Mesothelial cell of epicardium (in vitro differentiated cells): ENCODE measurements at regions not wholly inside any gene's neighbourhood (a gene's known extent, or its start where the extent isn't known, plus 50 kb on each side); places are given as distances from the start of the nearest gene placed in this dataset.
"Not testable (repeated sequence)": the region's sequence is repeated elsewhere in the genome, so short reads cannot be mapped to it uniquely, and the experiment has no call there.

ENCODE experiments used
- DNase-seq, 2 experiments: peaks; one replicate each; pipeline ENCODE4 v3.0.0; 2021; ENCODE audit warnings: low spot score in 2 of 2; ENCODE audit not compliant: unreplicated experiment in 2 of 2
- H3K27ac Mint-ChIP-seq: 2 replicates; pipeline ENCODE4 v1.8.0; 2021; ENCODE audit warnings: mixed read lengths
- H3K27me3 Mint-ChIP-seq: 2 replicates; pipeline ENCODE4 v1.8.0; 2021; ENCODE audit warnings: low read depth, mixed read lengths
- H3K36me3 Mint-ChIP-seq: 2 replicates; pipeline ENCODE4 v1.8.0; 2021; ENCODE audit warnings: mixed read lengths
- H3K4me1 Mint-ChIP-seq: 2 replicates; pipeline ENCODE4 v1.8.0; 2021; ENCODE audit warnings: mixed read lengths
- H3K4me3 Mint-ChIP-seq: 2 replicates; pipeline ENCODE4 v1.8.0; 2021; ENCODE audit warnings: mild to moderate bottlenecking, moderate library complexity, mixed read lengths
- H3K9me3 Mint-ChIP-seq: 2 replicates; pipeline ENCODE4 v1.8.0; 2021; ENCODE audit warnings: mixed read lengths
- TF ChIP-seq, protein P1 (sequence below): fragments of 200-600 bp; sonication (generic); IDR thresholded peaks from one replicate; pipeline ENCODE4 v1.5.0; 2021; ENCODE audit warnings: antibody characterized with exemption; ENCODE audit not compliant: unreplicated experiment

DNA sequence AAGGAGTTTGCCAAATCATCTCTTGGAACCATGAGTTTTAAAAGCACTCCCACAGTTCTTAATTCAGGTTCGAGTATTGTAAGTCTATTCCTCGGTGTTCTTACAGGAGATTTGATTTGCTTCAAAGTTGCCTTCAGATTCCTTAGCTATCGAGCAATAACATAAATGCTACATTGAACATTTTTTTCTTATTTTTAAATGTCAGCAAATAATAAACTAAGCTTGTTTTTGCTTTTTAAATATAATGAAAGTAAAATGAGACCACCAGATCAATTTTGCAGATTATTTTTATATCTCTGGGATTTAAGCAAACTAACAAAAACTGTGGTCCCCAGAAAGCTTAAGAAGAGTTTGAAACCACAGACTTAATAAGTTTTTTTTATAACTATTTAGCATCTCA is 195.5 kb downstream of the LNPK start:
- TF ChIP-seq, protein P1, sequence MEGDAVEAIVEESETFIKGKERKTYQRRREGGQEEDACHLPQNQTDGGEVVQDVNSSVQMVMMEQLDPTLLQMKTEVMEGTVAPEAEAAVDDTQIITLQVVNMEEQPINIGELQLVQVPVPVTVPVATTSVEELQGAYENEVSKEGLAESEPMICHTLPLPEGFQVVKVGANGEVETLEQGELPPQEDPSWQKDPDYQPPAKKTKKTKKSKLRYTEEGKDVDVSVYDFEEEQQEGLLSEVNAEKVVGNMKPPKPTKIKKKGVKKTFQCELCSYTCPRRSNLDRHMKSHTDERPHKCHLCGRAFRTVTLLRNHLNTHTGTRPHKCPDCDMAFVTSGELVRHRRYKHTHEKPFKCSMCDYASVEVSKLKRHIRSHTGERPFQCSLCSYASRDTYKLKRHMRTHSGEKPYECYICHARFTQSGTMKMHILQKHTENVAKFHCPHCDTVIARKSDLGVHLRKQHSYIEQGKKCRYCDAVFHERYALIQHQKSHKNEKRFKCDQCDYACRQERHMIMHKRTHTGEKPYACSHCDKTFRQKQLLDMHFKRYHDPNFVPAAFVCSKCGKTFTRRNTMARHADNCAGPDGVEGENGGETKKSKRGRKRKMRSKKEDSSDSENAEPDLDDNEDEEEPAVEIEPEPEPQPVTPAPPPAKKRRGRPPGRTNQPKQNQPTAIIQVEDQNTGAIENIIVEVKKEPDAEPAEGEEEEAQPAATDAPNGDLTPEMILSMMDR: no peak
- no peaks in the 10 kb centered on the region for H3K36me3 Mint-ChIP-seq
- H3K4me3 Mint-ChIP-seq: no peak overlapping the region
- H3K27ac Mint-ChIP-seq: no peak overlapping the region
- H3K9me3 Mint-ChIP-seq: no peaks in the 10 kb centered on the region
- H3K4me1 Mint-ChIP-seq: peaks cover 21% of the 10 kb centered on the region
- DNase-seq: no peak
- peaks cover 5% of the 10 kb centered on the region for H3K27me3 Mint-ChIP-seq

DNA sequence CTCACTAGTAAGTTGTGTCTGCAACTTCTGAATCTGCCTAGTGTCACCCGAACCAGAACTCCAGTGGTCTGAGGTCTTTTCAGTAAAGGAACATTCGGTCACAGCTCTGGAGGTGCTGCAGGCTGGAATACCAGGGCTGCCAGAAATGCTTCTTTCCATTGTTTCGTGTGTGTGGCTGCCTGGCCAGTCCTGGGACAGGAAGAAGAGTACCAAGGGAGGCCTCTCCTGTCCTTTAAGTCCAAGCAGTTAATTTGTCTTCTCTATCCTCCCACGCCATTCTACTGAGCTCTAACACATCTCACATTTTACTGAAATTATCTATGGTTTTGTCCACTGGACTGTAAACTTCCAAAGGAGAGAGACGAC is 196.0 kb downstream of the LNPK start:
- peaks cover 5% of the 10 kb centered on the region for H3K27me3 Mint-ChIP-seq

DNA sequence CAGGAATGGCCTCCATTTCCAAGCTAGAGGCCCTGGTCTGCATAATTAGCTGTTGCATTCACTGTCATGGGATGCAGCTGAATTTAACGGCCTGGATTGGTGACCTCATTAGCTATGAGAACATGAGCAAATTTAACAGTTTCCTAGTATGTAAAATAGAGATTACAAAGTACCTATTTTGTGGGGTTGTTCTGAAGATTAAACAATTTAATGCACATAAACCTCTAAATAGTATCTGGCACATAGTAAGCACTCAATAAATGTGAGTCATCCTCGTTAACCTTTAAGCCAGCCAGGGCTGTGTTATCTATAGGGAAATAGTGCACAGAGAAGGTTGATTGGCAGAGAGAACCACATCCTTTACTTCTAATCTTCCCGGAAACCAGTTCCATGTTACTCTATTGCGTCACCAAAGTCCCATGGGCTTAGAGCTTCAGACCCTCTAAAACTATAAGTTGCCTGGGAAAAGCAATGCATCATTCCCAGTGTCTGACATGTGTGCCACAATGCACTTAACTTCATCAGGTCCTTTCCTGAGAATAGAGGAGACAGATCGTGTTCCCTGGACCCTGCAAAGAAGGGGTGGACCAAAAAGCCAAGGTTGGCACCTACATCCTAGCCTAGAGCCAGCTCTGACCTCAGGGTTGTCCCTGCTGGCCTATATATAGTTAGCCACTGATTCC is 196.5 kb downstream of the LNPK start:
- TF ChIP-seq, protein P1: no peak
- H3K4me1 Mint-ChIP-seq: peaks cover 21% of the 10 kb centered on the region

More for the DNA sequence above, 196.0 kb downstream of the LNPK start:
- Mint-ChIP-seq H3K27ac (no peak overlapping the region), H3K36me3 (no peaks in the 10 kb centered on the region), H3K4me1 (peaks cover 21% of the 10 kb centered on the region), H3K9me3 (no peaks in the 10 kb centered on the region), H3K4me3 (no peak overlapping the region)
- TF ChIP-seq, protein P1: no peak
- no peak for DNase-seq

DNA sequence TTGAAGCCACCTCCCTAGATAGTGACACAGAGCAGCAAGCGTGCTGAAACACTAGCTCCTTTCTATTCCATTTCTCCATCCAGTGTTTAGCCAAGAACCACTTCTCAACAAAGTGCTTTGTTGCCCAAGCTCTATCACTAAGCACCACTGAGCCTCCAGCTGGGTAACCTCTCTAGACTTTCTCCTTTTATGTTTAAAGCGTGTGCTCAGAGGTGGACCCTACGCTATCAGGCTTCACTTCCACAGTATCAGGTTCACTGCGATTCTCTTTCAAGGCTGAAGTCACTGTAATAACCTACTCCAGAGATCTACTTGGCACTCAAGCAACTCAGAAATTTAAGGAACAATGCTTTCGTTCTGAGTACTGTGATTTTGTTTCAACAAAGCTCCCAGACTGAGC is 197.9 kb downstream of the LNPK start:
- TF ChIP-seq, protein P1: no peak
- no peak overlapping the region for H3K4me3 Mint-ChIP-seq
- DNase-seq: no peak
- no peaks in the 10 kb centered on the region for H3K9me3 Mint-ChIP-seq
- H3K4me1 Mint-ChIP-seq: peaks cover 21% of the 10 kb centered on the region
- no peaks in the 10 kb centered on the region for H3K36me3 Mint-ChIP-seq
- peaks cover 5% of the 10 kb centered on the region for H3K27me3 Mint-ChIP-seq
- H3K27ac Mint-ChIP-seq: no peak overlapping the region

More for the DNA sequence above, 196.5 kb downstream of the LNPK start:
- H3K36me3 Mint-ChIP-seq: no peaks in the 10 kb centered on the region
- no peak for DNase-seq
- no peak overlapping the region for H3K4me3 Mint-ChIP-seq
- H3K9me3 Mint-ChIP-seq: no peaks in the 10 kb centered on the region
- peaks cover 5% of the 10 kb centered on the region for H3K27me3 Mint-ChIP-seq
- H3K27ac Mint-ChIP-seq: no peak overlapping the region

DNA sequence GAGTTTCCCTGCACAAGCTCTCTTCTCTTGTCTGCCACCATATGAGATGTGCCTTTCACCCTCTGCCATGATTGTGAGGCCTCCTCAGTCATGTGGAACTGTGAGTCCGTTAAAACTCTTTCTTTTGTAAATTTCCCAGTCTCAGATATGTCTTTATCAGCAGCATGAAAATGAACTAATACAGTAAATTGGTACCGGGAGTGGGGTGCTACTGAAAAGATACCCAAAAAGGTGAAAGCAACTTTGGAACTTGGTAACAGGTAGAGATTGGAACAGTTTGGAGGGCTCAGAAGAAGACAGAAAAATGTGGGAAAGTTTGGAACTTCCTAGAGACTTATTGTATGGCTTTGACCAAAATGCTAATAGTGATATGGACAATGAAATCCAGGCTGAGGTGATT is 205.6 kb downstream of the LNPK start:
- not testable (repeated sequence) for DNase-seq, H3K27me3 Mint-ChIP-seq, H3K4me1 Mint-ChIP-seq, H3K27ac Mint-ChIP-seq, H3K4me3 Mint-ChIP-seq
- Mint-ChIP-seq H3K9me3 (peaks cover 29% of the 10 kb centered on the region), H3K36me3 (peaks cover 10% of the 10 kb centered on the region)

DNA sequence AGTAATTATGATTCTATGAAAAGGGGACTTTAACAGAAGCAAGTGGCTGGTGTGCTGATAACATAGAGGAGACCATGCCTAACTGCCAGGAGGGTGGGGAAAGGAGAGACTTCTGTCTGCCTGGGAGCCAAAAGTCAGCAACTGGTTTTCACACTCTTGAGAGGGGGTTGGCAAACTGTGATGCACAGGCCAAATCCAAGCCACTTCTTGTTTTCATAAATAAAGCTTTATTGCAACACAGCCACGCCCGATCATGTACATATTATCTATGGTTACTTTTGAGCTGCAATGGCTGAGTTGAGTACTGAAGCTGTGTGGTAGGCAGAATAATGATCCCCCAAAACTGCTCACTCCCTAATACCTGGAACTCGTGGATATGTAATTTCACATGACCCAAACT is 208.4 kb downstream of the LNPK start:
- Mint-ChIP-seq H3K27me3 (no peaks in the 10 kb centered on the region), H3K36me3 (peaks cover 10% of the 10 kb centered on the region), H3K9me3 (peaks cover 29% of the 10 kb centered on the region), H3K4me3 (no peak overlapping the region), H3K4me1 (peaks cover 8% of the 10 kb centered on the region), H3K27ac (no peak overlapping the region)
- TF ChIP-seq, protein P1: no peak
- no peak for DNase-seq
